ENCODE measurements at regions not wholly inside any gene's neighbourhood (a gene's known extent, or its start where the extent isn't known, plus 50 kb on each side); places are given as distances from the start of the nearest gene placed in this dataset.

DNA sequence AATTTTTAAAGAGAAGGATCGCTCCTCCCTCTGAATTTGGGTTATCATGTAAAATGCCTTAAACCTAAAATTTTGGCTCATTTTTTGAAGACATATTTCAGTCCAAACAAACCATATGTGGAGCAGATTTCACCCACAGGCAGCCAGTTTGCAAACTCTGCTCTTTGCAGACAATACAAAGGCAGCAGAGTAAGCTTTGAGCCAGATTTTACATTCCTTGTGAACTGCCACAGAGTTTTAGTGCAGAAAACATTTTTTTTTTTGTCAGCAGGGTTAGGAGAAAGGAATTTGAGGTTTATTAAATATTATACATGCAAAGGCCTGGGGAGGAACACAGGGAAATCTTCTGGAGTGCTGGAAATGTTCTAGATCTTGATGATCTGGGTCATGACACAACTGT lies 171.9 kb upstream of the FN1 start (continued):
- TF ChIP-seq TBP (IDR thresholded peaks at IDR 0.05; ENCODE audit: low read depth, low read length), result no peak

DNA sequence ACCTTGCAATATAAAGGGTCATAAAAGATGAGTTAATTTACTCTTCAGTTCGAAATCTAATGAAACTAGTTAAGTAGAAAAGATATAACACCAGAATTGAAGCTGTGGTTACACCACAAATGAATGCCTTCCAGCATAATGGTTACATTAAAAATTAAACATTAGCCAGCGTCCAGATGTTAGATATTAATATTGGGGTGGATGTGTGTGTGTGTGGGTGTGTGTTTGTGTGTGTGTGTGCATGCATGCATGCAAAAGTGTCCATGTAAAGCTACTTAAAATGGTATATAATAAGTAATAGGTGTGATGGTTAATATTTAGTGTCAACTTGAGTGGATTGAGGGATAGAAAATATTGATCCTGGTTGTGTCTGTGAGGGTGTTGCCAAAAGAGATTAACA lies 170.4 kb upstream of the FN1 start:
- no peak overlapping the region for H3K18ac ChIP-seq (ENCODE audit: extremely low read depth, low read length)
- FAIRE-seq, result no peak
- H3K4me2 ChIP-seq (ENCODE audit: insufficient read depth in 1 of 2, low read depth in 2 of 2, low read length in 2 of 2), result no peak overlapping the region
- no peak overlapping the region for H3K4me3 ChIP-seq (ENCODE audit: extremely low read depth in 1 of 4, insufficient read depth in 2 of 4, low read depth in 3 of 4, low read length in 4 of 4)
- H3K4me1 ChIP-seq (replicated peaks in 1 of 4; ENCODE audit: control insufficient read depth in 3 of 4, insufficient read depth in 4 of 4, low read length in 3 of 4), result no peaks in the 10 kb centered on the region
- H3K9me3 ChIP-seq (ENCODE audit: insufficient read depth in 2 of 2, low read depth in 1 of 2, low read length in 1 of 2), result no peaks in the 10 kb centered on the region
- DNase-seq (ENCODE audit: low read depth in 1 of 2, low spot score in 2 of 2), result no peak
- H2AFZ ChIP-seq (ENCODE audit: low read length), result no peak overlapping the region
- no peak overlapping the region for H3K27ac ChIP-seq (ENCODE audit: low read depth, low read length)
- no peak overlapping the region for H2BK120ac ChIP-seq (replicated peaks; ENCODE audit: low read depth, low read length)
- H3K23me2 ChIP-seq (ENCODE audit: low read depth, low read length), result no peaks in the 10 kb centered on the region
- no peaks in the 10 kb centered on the region for H3K79me2 ChIP-seq (ENCODE audit: control insufficient read depth in 1 of 2, insufficient read depth in 2 of 2, low read length in 2 of 2)
- H2BK20ac ChIP-seq (ENCODE audit: low read length), result no peak overlapping the region
- no peaks in the 10 kb centered on the region for H3K79me1 ChIP-seq (ENCODE audit: low read depth, low read length)
- H3K23ac ChIP-seq (ENCODE audit: insufficient read length), result no peak overlapping the region
- H3K27me3 ChIP-seq (replicated peaks in 1 of 4; ENCODE audit: control insufficient read depth in 3 of 4, extremely low read depth in 1 of 4, insufficient read depth in 3 of 4, low read length in 3 of 4), result no peaks in the 10 kb centered on the region
- H3K4ac ChIP-seq (replicated peaks; ENCODE audit: insufficient read length, low read depth, low read length), result no peak overlapping the region
- no peaks in the 10 kb centered on the region for H4K20me1 ChIP-seq (replicated peaks in 1 of 2; ENCODE audit: control insufficient read depth in 1 of 2, insufficient read depth in 2 of 2, low read length in 2 of 2)
- POLR2A ChIA-PET (ENCODE audit: partially characterized antibody), result no interaction called here
- H2AK5ac ChIP-seq (ENCODE audit: low read depth, low read length), result no peak overlapping the region
- H4K8ac ChIP-seq (ENCODE audit: extremely low read depth, insufficient read depth, low read length), result no peak overlapping the region
- no peak overlapping the region for H3K9ac ChIP-seq (replicated peaks in 1 of 4; ENCODE audit: extremely low read depth in 1 of 4, low read depth in 3 of 4, low read length in 3 of 4)
- H4K91ac ChIP-seq (replicated peaks; ENCODE audit: insufficient read length, low read length), result no peak overlapping the region
- H3K14ac ChIP-seq (ENCODE audit: insufficient read length), result no peak overlapping the region
- no peaks in the 10 kb centered on the region for H3K36me3 ChIP-seq (ENCODE audit: control insufficient read depth in 2 of 4, insufficient read depth in 4 of 4, low read length in 3 of 4)
- WGBS, 2 experiments (ENCODE audit: extremely low coverage in 1 of 2, insufficient coverage in 1 of 2, insufficient read length in 1 of 2, insufficient replicate concordance in 2 of 2, low coverage in 1 of 2, low lambda C conversion rate in 2 of 2, missing lambda C conversion rate in 1 of 2), result 86% methylated on average over 2 of the region's 2 CpGs; no CpG with 5 or more reads in 1 of the 2 experiments
- no peak overlapping the region for H2BK12ac ChIP-seq (ENCODE audit: low read depth, low read length)
- CTCF ChIA-PET (ENCODE audit: partially characterized antibody), result no interaction called here
- no peak overlapping the region for H3K56ac ChIP-seq (replicated peaks; ENCODE audit: insufficient read length, low read depth, low read length)
- no peak overlapping the region for H4K5ac ChIP-seq (ENCODE audit: insufficient read length, low read depth, low read length)
- H2BK15ac ChIP-seq (ENCODE audit: low read length), result no peak overlapping the region
- no peak overlapping the region for H2BK5ac ChIP-seq (ENCODE audit: low read depth, low read length)
- TF ChIP-seq KDM5A (IDR thresholded peaks at IDR 0.05; ENCODE audit: low read length), result no peak
- no peak for TF ChIP-seq NRF1 (IDR thresholded peaks at IDR 0.05; ENCODE audit: low read depth, low read length)
- no peak for TF ChIP-seq SRF (IDR thresholded peaks at IDR 0.05; ENCODE audit: low read depth, low read length)
- TF ChIP-seq SAP30 (IDR thresholded peaks at IDR 0.05; ENCODE audit: insufficient read depth, insufficient replicate concordance, low read length), result no peak
- no peak for TF ChIP-seq SIX5 (IDR thresholded peaks at IDR 0.05; ENCODE audit: low read depth, low read length)
- TF ChIP-seq, protein P1, sequence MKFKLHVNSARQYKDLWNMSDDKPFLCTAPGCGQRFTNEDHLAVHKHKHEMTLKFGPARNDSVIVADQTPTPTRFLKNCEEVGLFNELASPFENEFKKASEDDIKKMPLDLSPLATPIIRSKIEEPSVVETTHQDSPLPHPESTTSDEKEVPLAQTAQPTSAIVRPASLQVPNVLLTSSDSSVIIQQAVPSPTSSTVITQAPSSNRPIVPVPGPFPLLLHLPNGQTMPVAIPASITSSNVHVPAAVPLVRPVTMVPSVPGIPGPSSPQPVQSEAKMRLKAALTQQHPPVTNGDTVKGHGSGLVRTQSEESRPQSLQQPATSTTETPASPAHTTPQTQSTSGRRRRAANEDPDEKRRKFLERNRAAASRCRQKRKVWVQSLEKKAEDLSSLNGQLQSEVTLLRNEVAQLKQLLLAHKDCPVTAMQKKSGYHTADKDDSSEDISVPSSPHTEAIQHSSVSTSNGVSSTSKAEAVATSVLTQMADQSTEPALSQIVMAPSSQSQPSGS (IDR thresholded peaks at IDR 0.05; ENCODE audit: low read length), result no peak
- TF ChIP-seq MAFK (IDR thresholded peaks at IDR 0.05; ENCODE audit: low read depth, low read length), result no peak
- no peak for TF ChIP-seq TAF7 (optimal IDR thresholded peaks at IDR 0.05; ENCODE audit: borderline replicate concordance, low read depth, low read length)
- TF ChIP-seq CBX8 (IDR thresholded peaks at IDR 0.05; ENCODE audit: borderline replicate concordance, low read depth, low read length), result no peak
- TF ChIP-seq CREB1 (IDR thresholded peaks at IDR 0.05), result no peak
- no peak for TF ChIP-seq TCF12 (IDR thresholded peaks at IDR 0.05; ENCODE audit: low read depth, low read length)
- no peak for TF ChIP-seq EZH2 (IDR thresholded peaks at IDR 0.05; ENCODE audit: low read depth, low read length, severe bottlenecking)

Measured in H1 (cell line).